ENCODE measurements at regions not wholly inside any gene's neighbourhood (a gene's known extent, or its start where the extent isn't known, plus 50 kb on each side); places are given as distances from the start of the nearest gene placed in this dataset.

DNA sequence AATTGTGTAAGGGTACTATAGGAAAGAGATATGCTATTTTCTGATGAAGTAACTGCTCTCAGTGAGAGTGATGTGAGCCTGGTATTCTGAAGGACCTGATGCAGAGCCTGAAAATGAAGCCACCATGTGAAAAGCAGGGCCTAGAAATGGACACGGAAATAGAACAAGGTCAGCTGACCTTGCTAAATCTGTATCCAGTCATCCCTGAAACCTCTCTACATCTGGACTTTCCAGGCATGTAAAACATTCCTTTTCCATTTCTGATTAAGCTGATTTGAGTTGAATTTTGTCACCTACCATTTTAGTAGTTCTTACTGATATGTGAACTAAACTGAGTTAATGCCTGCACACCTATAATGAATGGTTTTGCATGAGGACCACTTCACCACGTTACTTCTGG lies 72.4 kb upstream of the NEIL3 start:
- TF ChIP-seq, protein P1, sequence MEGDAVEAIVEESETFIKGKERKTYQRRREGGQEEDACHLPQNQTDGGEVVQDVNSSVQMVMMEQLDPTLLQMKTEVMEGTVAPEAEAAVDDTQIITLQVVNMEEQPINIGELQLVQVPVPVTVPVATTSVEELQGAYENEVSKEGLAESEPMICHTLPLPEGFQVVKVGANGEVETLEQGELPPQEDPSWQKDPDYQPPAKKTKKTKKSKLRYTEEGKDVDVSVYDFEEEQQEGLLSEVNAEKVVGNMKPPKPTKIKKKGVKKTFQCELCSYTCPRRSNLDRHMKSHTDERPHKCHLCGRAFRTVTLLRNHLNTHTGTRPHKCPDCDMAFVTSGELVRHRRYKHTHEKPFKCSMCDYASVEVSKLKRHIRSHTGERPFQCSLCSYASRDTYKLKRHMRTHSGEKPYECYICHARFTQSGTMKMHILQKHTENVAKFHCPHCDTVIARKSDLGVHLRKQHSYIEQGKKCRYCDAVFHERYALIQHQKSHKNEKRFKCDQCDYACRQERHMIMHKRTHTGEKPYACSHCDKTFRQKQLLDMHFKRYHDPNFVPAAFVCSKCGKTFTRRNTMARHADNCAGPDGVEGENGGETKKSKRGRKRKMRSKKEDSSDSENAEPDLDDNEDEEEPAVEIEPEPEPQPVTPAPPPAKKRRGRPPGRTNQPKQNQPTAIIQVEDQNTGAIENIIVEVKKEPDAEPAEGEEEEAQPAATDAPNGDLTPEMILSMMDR (IDR thresholded peaks at IDR 0.05; ENCODE audit: low read depth, low read length, missing control alignments) = no peak
- no peak for DNase-seq (ENCODE audit: extremely low read depth, low read depth)
- H3K4me3 ChIP-seq (replicated peaks; ENCODE audit: low read depth, low read length) = no peak overlapping the region

DNA sequence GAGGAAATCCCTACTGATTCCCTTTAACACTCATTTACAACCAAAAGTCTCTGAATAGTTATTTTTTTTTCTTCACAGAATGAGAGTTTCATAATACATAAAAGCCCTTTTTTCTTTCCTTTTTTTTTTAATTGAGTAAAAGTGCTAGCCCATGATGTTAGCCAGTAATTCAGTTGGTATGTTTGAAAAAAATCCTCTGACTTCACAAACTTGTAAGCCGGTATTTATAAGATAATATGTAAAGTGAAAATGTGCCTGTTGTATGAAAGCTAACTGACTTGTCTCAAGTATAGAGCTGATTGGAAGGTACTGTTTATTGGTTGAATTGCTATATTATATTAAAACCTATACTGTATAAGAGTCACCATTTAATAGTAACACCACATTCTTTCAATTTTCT lies 70.2 kb upstream of the NEIL3 start:
- H3K4me3 ChIP-seq (replicated peaks; ENCODE audit: low read depth, low read length) = no peak overlapping the region
- no peak for DNase-seq (ENCODE audit: extremely low read depth, low read depth)
- TF ChIP-seq, protein P1 (IDR thresholded peaks at IDR 0.05; ENCODE audit: low read depth, low read length, missing control alignments) = no peak

DNA sequence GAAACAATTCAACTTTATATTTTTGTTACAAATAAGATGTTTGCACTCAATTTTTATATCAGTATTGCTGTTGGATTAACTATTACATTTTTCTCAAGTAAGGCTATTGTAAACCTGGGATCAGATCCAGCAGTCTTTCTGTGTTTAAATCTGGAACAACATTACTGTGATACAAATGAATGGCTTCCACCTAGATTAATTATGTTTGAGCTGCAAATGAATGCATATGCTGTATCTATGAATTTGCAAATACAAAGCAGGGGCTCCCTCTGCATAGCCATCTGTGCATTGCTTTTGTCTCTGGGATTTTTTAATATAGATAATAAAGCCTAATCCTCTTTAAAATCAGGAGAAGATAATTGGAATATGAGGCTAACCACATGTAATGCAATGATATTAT lies 69.8 kb upstream of the NEIL3 start:
- TF ChIP-seq, protein P1 (IDR thresholded peaks at IDR 0.05; ENCODE audit: low read depth, low read length, missing control alignments) = no peak
- no peak for DNase-seq (ENCODE audit: extremely low read depth, low read depth)
- no peak overlapping the region for H3K4me3 ChIP-seq (replicated peaks; ENCODE audit: low read depth, low read length)

DNA sequence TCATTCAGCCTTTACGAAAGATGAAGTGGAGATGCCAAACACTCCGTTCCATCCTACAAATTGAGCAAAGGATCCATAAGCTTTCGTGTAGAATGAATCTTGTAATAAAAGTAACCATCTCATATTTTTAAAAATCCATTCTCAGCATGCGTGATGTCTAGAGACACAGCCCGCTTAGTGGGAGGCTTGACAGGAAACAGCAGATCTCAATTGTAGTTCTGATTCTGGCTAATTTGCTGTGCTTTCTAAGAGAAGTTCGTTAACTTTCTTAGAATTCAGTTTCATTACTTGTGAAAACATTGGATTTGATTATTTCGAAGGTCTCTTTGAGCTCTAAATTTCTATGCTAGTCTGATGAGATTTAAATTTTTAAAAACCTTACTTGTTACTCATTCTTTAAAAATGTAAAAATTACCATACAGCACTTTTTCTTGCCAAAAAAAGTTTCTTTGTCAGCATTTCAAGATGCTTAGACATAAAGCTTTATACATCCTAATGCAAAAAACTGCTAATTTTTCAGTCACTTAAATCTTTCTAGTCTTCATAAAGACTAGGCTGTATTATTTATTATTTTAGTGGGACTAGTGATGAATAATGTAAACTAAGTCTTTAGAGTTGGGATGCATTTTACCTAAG lies 66.9 kb upstream of the NEIL3 start:
- TF ChIP-seq, protein P1 (IDR thresholded peaks at IDR 0.05; ENCODE audit: low read depth, low read length, missing control alignments) = no peak
- H3K4me3 ChIP-seq (replicated peaks; ENCODE audit: low read depth, low read length) = no peak overlapping the region
- DNase-seq (ENCODE audit: extremely low read depth, low read depth) = no peak

DNA sequence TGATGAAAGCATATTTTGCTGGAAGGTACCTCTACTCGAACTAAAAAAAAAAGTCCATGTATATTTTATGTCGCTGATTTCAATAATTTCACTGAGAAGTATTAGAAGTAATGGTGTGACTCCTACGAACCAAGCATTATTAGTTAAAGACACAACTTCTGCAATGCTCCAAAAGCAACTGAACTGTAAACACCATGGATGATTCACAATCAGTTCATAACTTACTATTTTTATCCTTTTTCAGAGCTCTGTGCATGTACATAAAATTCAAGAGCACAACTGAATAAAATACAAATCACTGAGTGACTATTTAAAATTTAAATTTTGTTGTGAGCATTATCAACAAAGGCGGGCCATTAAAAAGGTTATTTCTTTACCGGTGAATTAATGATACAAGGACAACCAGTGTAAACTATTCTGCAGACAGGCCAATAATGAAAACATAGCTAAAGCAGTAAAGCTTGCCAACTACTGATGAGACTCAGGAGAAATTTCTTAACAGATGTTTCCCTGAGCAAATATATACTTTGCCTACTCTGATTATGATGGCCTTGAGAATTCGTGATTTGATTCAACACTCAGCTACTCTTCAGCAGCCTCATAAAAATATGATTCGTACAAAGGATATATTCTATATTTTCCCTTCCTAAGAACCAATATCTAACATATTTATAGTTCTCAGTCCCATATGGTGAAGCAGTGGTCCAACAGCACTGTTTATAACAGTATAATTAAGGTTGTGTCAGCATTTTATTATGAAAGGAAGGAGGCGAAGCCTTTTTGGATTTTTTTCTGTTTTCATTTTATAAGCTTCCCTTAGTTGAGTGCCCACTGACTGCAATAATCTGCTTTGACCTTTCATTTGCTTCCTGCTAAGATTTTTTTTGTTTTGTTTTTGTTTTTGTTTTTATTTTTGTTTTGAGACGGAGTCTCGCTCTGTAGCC lies 62.8 kb upstream of the NEIL3 start:
- H3K4me3 ChIP-seq (replicated peaks; ENCODE audit: low read depth, low read length) = no peak overlapping the region
- no peak for DNase-seq (ENCODE audit: extremely low read depth, low read depth)
- TF ChIP-seq, protein P1 (IDR thresholded peaks at IDR 0.05; ENCODE audit: low read depth, low read length, missing control alignments) = no peak

DNA sequence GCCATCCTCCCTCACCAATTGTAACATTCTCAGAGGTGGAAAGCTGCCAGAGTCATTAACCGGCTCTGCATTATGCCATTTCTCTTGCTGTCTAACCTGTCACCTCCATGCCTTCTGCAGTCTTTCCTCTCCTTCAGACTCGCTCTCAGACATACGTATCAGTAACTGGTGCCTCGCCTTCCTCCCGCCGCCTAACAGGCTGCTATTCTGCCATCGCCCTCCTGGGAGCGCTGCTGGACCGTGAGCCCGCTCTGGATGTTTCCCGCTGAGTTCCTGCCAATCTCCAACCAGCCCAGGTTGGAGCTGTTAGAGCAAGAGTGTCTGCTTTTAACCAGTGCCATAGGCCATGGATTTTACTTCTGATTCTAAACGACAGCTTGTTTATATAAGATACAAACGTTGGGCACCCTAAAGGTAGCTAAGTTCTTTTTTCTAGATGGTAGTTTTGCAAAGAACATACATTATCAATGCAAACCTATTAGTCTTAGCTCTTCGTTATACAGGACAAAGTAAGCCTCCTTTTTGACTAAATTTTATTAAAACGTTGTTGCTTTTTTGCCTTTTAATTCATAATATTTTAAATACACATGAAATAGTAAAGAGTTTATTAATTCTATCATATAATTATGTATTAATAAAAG lies 59.5 kb upstream of the NEIL3 start:
- peak; percentile 15 for DNase-seq (ENCODE audit: extremely low read depth, low read depth)

More for the DNA sequence above, 59.5 kb upstream of the NEIL3 start:
- TF ChIP-seq, protein P1 (IDR thresholded peaks at IDR 0.05; ENCODE audit: low read depth, low read length, missing control alignments) = peak; percentile 89
- H3K4me3 ChIP-seq (replicated peaks; ENCODE audit: low read depth, low read length) = no peak overlapping the region
